Stomach (tissue), 8 donors: ENCODE measurements at regions not wholly inside any gene's neighbourhood (a gene's known extent, or its start where the extent isn't known, plus 50 kb on each side); places are given as distances from the start of the nearest gene placed in this dataset.

Source experiments
- DNase-seq, 2 donors: peaks; one replicate each; pipeline versions ENCODE4 v3.0.0 to v3.0.0-alpha.2; 2013 to 2019
- H3K27ac ChIP-seq, 5 donors: fragments of 200-600 bp in 4 of 5; sonication (generic) in 4 of 5; one replicate each; pipeline ENCODE4 v1.5.1; 2013 to 2019; ENCODE audit warnings: mild to moderate bottlenecking in 1 of 5, moderate library complexity in 1 of 5
- H3K27me3 ChIP-seq, 3 donors: fragments of 200-600 bp; sonication (generic); one replicate each; pipeline ENCODE4 v1.5.1; 2017 to 2019; ENCODE audit warnings: mixed run types in 1 of 3
- H3K36me3 ChIP-seq, 4 donors: fragments of 200-600 bp; sonication (generic); 1 replicate in 3 of 4; 2 replicates in 1 of 4; pipeline ENCODE4 v1.5.1; 2016 to 2019
- H3K4me1 ChIP-seq, 4 donors: fragments of 200-600 bp; sonication (generic); one replicate each; pipeline ENCODE4 v1.5.1; 2016 to 2019
- H3K4me3 ChIP-seq, 4 donors: fragments of 200-600 bp; sonication (generic) in 3 of 4; one replicate each; pipeline ENCODE4 v1.5.1; 2016 to 2019; ENCODE audit warnings: mild to moderate bottlenecking in 1 of 4
- H3K9me3 ChIP-seq, 4 donors: fragments of 200-600 bp; sonication (generic); one replicate each; pipeline ENCODE4 v1.5.1; 2016 to 2019
- CTCF ChIP-seq, 7 experiments: fragments of 450-650 bp in 4 of 7; fragments of 200-600 bp in 3 of 7; sonication (generic) in 3 of 7; IDR thresholded peaks; one replicate each; pipeline ENCODE4 v1.5.1; 2016 to 2019; ENCODE audit warnings: antibody characterized with exemption in 7 of 7, control low read depth in 2 of 7, mild to moderate bottlenecking in 1 of 7
- EP300 ChIP-seq: sonication (generic); formaldehyde crosslinking; IDR thresholded peaks from one replicate; pipeline ENCODE4 v1.6.1; 2017; ENCODE audit warnings: antibody characterized with exemption
- POLR2A ChIP-seq, 4 donors: fragments of 450-650 bp; IDR thresholded peaks; one replicate each; pipeline ENCODE4 v1.6.1; 2016; ENCODE audit warnings: antibody characterized with exemption in 4 of 4, control low read depth in 2 of 4, mild to moderate bottlenecking in 1 of 4, moderate library complexity in 1 of 4
- POLR2AphosphoS5 ChIP-seq, 3 donors: sonication (generic); formaldehyde crosslinking; IDR thresholded peaks; one replicate each; pipeline ENCODE4 v1.6.1; 2016; ENCODE audit warnings: antibody characterized with exemption in 3 of 3
- WGBS, 5 donors: extraction: QIAGEN DNeasy Blood & Tissue Kit in 3 of 5; methylation state at CpG; one replicate each; pipeline versions ENCODE4 v1.1.5 to v1.1.7; 2013 to 2018; 5-methylcytosine and 5-hydroxymethylcytosine counted together
- intact Hi-C: fragments of 100-400 bp; cut with DNase I; formaldehyde crosslinking; loops from one replicate; pipeline ENCODE4 v1.15.1; 2023; ENCODE audit warnings: low total_unique reads
- donor health status: healthy with polysubstance abuse.
- donor health status: Bipolar disorder and iron deficiency.
- donor health status: healthy.

GRCh38 chr4:186981161-186981560 is 257.5 kb upstream of the FAT1 start:
- Histone ChIP-seq H3K9me3 (no peaks in the 10 kb centered on the region), H3K4me1 (peaks cover 0 to 6% (median 0%) of the 10 kb centered on the region in 4 donors), H3K27me3 (no peaks in the 10 kb centered on the region), H3K36me3 (no peaks in the 10 kb centered on the region), H3K4me3 (no peak overlapping the region), H3K27ac (no peak overlapping the region)
- 38 to 53% (median 44%) methylated on average over 2 of the region's 2 CpGs for WGBS, 5 donors
- TF ChIP-seq EP300 (no peak), CTCF (IDR thresholded peaks at IDR 0.05) (no peak), POLR2A (IDR thresholded peaks at IDR 0.05) (no peak), POLR2AphosphoS5 (IDR thresholded peaks at IDR 0.05) (no peak)
- peak in 1 of 2 donors; percentile 15 for DNase-seq
- intact Hi-C loops = no loop called here

GRCh38 chr4:186982160-186982559 is 258.5 kb upstream of the FAT1 start:
- no peaks in the 10 kb centered on the region for H3K9me3 ChIP-seq
- H3K27ac ChIP-seq = no peak overlapping the region
- no peaks in the 10 kb centered on the region for H3K27me3 ChIP-seq
- H3K36me3 ChIP-seq = no peaks in the 10 kb centered on the region
- no peak for TF ChIP-seq EP300
- TF ChIP-seq POLR2A (IDR thresholded peaks at IDR 0.05) = no peak
- TF ChIP-seq CTCF (IDR thresholded peaks at IDR 0.05) = no peak
- no peak for TF ChIP-seq POLR2AphosphoS5 (IDR thresholded peaks at IDR 0.05)
- peaks cover 0 to 6% (median 0%) of the 10 kb centered on the region in 4 donors for H3K4me1 ChIP-seq
- DNase-seq = no peak
- no peak overlapping the region for H3K4me3 ChIP-seq
- intact Hi-C loops = no loop called here
- 83 to 87% (median 84%) methylated on average over 7 of the region's 7 CpGs for WGBS, 5 donors

GRCh38 chr4:186984105-186984644 is 260.5 kb upstream of the FAT1 start:
- no peak overlapping the region for H3K27ac ChIP-seq
- no peak for DNase-seq
- TF ChIP-seq POLR2A (IDR thresholded peaks at IDR 0.05) (no peak), CTCF (IDR thresholded peaks at IDR 0.05) (no peak), POLR2AphosphoS5 (IDR thresholded peaks at IDR 0.05) (no peak), EP300 (no peak)
- no peaks in the 10 kb centered on the region for H3K27me3 ChIP-seq
- 72 to 82% (median 76%) methylated on average over 7 of the region's 7 CpGs for WGBS, 5 donors
- intact Hi-C loops = no loop called here
- peaks cover 0 to 6% (median 0%) of the 10 kb centered on the region in 4 donors for H3K4me1 ChIP-seq
- no peak overlapping the region for H3K4me3 ChIP-seq
- no peaks in the 10 kb centered on the region for H3K9me3 ChIP-seq
- H3K36me3 ChIP-seq = no peaks in the 10 kb centered on the region

GRCh38 chr4:186999686-187000085 is 276.0 kb upstream of the FAT1 start:
- no peak overlapping the region for H3K27ac ChIP-seq
- H3K4me3 ChIP-seq = no peak overlapping the region
- intact Hi-C loops = no loop called here
- WGBS, 5 donors = 52 to 73% (median 67%) methylated on average over 3 of the region's 3 CpGs
- no peaks in the 10 kb centered on the region for H3K27me3 ChIP-seq
- no peak for DNase-seq
- TF ChIP-seq POLR2A (IDR thresholded peaks at IDR 0.05) = no peak
- TF ChIP-seq POLR2AphosphoS5 (IDR thresholded peaks at IDR 0.05) = no peak
- TF ChIP-seq CTCF (IDR thresholded peaks at IDR 0.05) = no peak
- no peak for TF ChIP-seq EP300
- H3K9me3 ChIP-seq = no peaks in the 10 kb centered on the region
- H3K36me3 ChIP-seq = no peaks in the 10 kb centered on the region
- no peaks in the 10 kb centered on the region for H3K4me1 ChIP-seq
